HG02610 (cell line): ENCODE measurements at regions not wholly inside any gene's neighbourhood (a gene's known extent, or its start where the extent isn't known, plus 50 kb on each side); places are given as distances from the start of the nearest gene placed in this dataset.

Source experiments
- ATAC-seq: cut with Tn5 transposase; IDR thresholded peaks from one replicate; pipeline ENCODE4 v1.9.1; 2021; ENCODE audit warnings: mild to moderate bottlenecking, moderate library complexity; ENCODE audit not compliant: unreplicated experiment

- ATAC-seq, result no peak
Measured at GRCh38 chr3:18054625-18055024, 312.2 kb upstream of the TBC1D5 start.

GRCh38 chr3:18051306-18051705 lies 308.9 kb upstream of the TBC1D5 start:
- ATAC-seq, result no peak

- ATAC-seq, result no peak
Measured at GRCh38 chr3:18049096-18049495, 306.7 kb upstream of the TBC1D5 start.

- no peak for ATAC-seq
Measured at GRCh38 chr3:18047052-18047451, 304.6 kb upstream of the TBC1D5 start.

GRCh38 chr3:18046131-18046915 lies 303.9 kb upstream of the TBC1D5 start:
- ATAC-seq, result no peak

GRCh38 chr3:18044971-18045880 lies 302.8 kb upstream of the TBC1D5 start:
- ATAC-seq, result no peak

- no peak for ATAC-seq
Measured at GRCh38 chr3:18044191-18044590, 301.8 kb upstream of the TBC1D5 start.

- ATAC-seq, result no peak
Measured at GRCh38 chr3:18036450-18036815, 294.0 kb upstream of the TBC1D5 start.

- no peak for ATAC-seq
Measured at GRCh38 chr3:18035641-18036449, 293.4 kb upstream of the TBC1D5 start.

- ATAC-seq, result no peak
Measured at GRCh38 chr3:18033581-18034108, 291.2 kb upstream of the TBC1D5 start.

- ATAC-seq, result no peak
Measured at GRCh38 chr3:18030371-18030870, 288.0 kb upstream of the TBC1D5 start.

GRCh38 chr3:18027161-18027939 lies 284.9 kb upstream of the TBC1D5 start:
- no peak for ATAC-seq

- ATAC-seq, result peak; percentile 68
Measured at GRCh38 chr3:18024715-18025114, 282.3 kb upstream of the TBC1D5 start.

- ATAC-seq, result no peak
Measured at GRCh38 chr3:18019161-18019495, 276.7 kb upstream of the TBC1D5 start.

GRCh38 chr3:18018491-18019160 lies 276.2 kb upstream of the TBC1D5 start:
- no peak for ATAC-seq

GRCh38 chr3:18016366-18016765 lies 273.9 kb upstream of the TBC1D5 start:
- ATAC-seq, result no peak

- no peak for ATAC-seq
Measured at GRCh38 chr3:18012933-18013332, 270.5 kb upstream of the TBC1D5 start.

- no peak for ATAC-seq
Measured at GRCh38 chr3:18012436-18012835, 270.0 kb upstream of the TBC1D5 start.

GRCh38 chr3:18011387-18011786 lies 269.0 kb upstream of the TBC1D5 start:
- no peak for ATAC-seq

GRCh38 chr3:18010001-18010400 lies 267.6 kb upstream of the TBC1D5 start:
- ATAC-seq, result no peak
